Adrenal gland (tissue), 5 donors: ENCODE measurements at regions not wholly inside any gene's neighbourhood (a gene's known extent, or its start where the extent isn't known, plus 50 kb on each side); places are given as distances from the start of the nearest gene placed in this dataset.

Experiments
- POLR2A ChIP-seq, 2 donors: fragments of 450-650 bp; IDR thresholded peaks; one replicate each; pipeline ENCODE4 v1.6.1; 2017; ENCODE audit warnings: antibody characterized with exemption in 2 of 2, mild to moderate bottlenecking in 2 of 2, moderate library complexity in 1 of 2
- TF ChIP-seq, protein P1 (sequence below), 6 experiments: fragments of 450-650 bp in 4 of 6; fragments of 200-600 bp in 2 of 6; sonication (generic) in 1 of 6; IDR thresholded peaks; 1 replicate in 5 of 6; 2 replicates in 1 of 6; pipeline versions ENCODE4 v1.5.1 to v1.8.0; 2016 to 2021; ENCODE audit warnings: antibody characterized with exemption in 6 of 6, mild to moderate bottlenecking in 2 of 6, moderate library complexity in 1 of 6
- donor health status: DM: no; HTN: no; CAD: no.

DNA sequence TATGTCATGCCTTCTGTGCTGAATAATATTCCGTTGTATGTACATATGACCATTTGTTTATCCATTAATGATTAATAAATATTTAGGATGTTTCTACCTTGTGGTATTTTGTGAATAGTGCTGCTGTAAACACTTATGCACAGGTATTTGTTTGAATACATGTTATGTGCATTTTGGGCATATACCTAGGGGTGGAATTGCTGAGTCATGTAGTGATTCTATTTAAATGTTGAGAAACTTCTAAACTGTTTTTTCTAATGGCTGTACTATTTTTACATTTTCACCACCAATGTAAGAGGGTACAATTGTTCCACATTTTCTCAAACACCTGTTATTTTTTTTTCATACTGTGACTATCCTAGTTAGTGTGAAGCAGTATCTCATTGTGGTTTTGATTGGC lies 1318.6 kb downstream of the TECRL start:
- TF ChIP-seq, protein P1, sequence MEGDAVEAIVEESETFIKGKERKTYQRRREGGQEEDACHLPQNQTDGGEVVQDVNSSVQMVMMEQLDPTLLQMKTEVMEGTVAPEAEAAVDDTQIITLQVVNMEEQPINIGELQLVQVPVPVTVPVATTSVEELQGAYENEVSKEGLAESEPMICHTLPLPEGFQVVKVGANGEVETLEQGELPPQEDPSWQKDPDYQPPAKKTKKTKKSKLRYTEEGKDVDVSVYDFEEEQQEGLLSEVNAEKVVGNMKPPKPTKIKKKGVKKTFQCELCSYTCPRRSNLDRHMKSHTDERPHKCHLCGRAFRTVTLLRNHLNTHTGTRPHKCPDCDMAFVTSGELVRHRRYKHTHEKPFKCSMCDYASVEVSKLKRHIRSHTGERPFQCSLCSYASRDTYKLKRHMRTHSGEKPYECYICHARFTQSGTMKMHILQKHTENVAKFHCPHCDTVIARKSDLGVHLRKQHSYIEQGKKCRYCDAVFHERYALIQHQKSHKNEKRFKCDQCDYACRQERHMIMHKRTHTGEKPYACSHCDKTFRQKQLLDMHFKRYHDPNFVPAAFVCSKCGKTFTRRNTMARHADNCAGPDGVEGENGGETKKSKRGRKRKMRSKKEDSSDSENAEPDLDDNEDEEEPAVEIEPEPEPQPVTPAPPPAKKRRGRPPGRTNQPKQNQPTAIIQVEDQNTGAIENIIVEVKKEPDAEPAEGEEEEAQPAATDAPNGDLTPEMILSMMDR (IDR thresholded peaks at IDR 0.05): no peak
- TF ChIP-seq POLR2A (IDR thresholded peaks at IDR 0.05): no peak
